BLaER1 treated with 17β-estradiol and CSF1 and Interleukin-3, amounts not matched to agents 10 nM and 100 nM (cell line): ENCODE measurements at regions not wholly inside any gene's neighbourhood (a gene's known extent, or its start where the extent isn't known, plus 50 kb on each side); places are given as distances from the start of the nearest gene placed in this dataset.
"Not testable (repeated sequence)": the region's sequence is repeated elsewhere in the genome, so short reads cannot be mapped to it uniquely, and the experiment has no call there.

Experiments
- H3K27ac ChIP-seq, 11 experiments: shearing (Covaris generic); formaldehyde crosslinking; 2 replicates each; pipeline ENCODE4 v1.8.1; 2022
- H3K27me3 ChIP-seq, 11 experiments: shearing (Covaris generic); formaldehyde crosslinking; 2 replicates each; pipeline ENCODE4 v1.8.1; 2022
- H3K36me3 ChIP-seq, 11 experiments: shearing (Covaris generic); formaldehyde crosslinking; 2 replicates each; pipeline ENCODE4 v1.8.1; 2022
- H3K4me1 ChIP-seq, 10 experiments: shearing (Covaris generic); formaldehyde crosslinking; 2 replicates each; pipeline ENCODE4 v1.8.1; 2022
- H3K4me2 ChIP-seq, 11 experiments: shearing (Covaris generic); formaldehyde crosslinking; 2 replicates each; pipeline ENCODE4 v1.8.1; 2022
- H3K4me3 ChIP-seq, 10 experiments: shearing (Covaris generic); formaldehyde crosslinking; 2 replicates each; pipeline ENCODE4 v1.8.1; 2022
- H3K9ac ChIP-seq, 11 experiments: shearing (Covaris generic); formaldehyde crosslinking; 2 replicates each; pipeline ENCODE4 v1.8.1; 2022
- H3K9me3 ChIP-seq, 11 experiments: shearing (Covaris generic); formaldehyde crosslinking; replicated peaks in 1 of 11; 2 replicates each; pipeline ENCODE4 v1.8.1; 2022
- H4K20me1 ChIP-seq, 11 experiments: shearing (Covaris generic); formaldehyde crosslinking; 2 replicates each; pipeline ENCODE4 v1.8.1; 2022
- Cebpa-rat ChIP-seq, 11 experiments: shearing (Covaris generic); IDR thresholded peaks; 2 replicates each; pipeline ENCODE4 v1.8.1; 2022

DNA sequence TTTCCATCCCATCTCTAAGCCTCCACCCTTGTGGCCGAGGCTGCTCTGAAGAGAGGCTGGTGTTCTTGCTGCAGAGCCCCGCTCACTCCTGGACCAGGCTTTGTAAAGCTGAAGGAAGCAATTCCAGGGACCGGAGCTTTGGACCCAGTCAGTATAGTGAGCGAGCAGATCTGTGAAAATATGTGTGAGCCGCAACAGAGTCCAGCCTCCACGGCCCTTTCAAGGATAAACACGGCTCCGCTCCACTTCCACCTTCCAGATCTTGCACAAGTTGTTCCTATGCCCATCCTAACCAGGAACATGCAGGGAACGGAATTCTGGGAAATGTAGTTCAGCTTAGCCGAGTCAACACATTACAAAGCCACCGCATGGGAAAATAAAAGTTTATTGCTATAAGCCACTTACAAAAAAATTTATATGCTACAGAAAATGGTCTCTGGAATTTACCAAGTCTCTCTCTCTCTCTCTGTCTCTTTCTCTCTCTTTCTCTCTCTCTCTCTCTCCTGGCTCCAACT, 151.7 kb upstream of the ZNF521 start:
- no peaks in the 10 kb centered on the region for H3K4me1 ChIP-seq
- H3K36me3 ChIP-seq: no peaks in the 10 kb centered on the region
- no peak for TF ChIP-seq Cebpa-rat (IDR thresholded peaks at IDR 0.05)
- H3K27ac ChIP-seq: no peak overlapping the region
- no peaks in the 10 kb centered on the region for H3K27me3 ChIP-seq
- no peak overlapping the region for H3K9ac ChIP-seq
- no peak overlapping the region for H3K4me2 ChIP-seq
- H3K9me3 ChIP-seq: peaks cover 0 to 9% (median 0%) of the 10 kb centered on the region in 11 experiments; a peak in 2 of 22 replicates
- no peaks in the 10 kb centered on the region for H4K20me1 ChIP-seq
- H3K4me3 ChIP-seq: no peak overlapping the region

DNA sequence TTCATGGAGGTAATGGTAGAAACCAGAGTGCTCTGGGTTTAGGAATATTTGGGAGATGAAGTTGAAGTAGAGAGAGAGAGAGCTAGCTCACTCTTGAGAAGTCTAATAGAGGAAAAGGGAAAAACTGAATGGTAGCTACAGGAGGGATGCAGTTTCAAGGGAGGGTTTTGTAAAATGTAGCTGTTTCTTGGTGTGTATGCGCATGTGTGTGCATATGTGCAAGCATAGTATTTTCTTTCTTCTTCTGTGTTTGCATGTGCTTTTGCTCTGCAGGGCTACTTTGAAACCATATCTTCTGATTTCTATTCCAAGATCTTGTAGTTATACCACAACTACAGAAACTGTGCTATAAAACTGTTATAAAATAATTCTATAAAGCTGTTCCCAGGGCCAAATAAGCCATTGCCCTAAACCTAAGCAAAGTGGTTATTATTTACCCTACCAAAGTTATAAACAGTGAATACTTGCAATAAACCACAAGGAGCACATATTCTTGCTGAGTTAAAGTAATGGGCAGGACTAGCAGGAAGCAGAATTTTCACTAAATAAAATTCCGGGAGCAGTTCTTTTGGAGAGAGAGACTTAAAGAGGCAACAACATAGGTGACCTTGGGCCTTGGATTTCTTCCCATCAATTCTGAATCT, 145.3 kb upstream of the ZNF521 start:
- no peak for TF ChIP-seq Cebpa-rat (IDR thresholded peaks at IDR 0.05)

GRCh38 chr18:25496544-25496943, 144.6 kb upstream of the ZNF521 start:
- no peak for TF ChIP-seq Cebpa-rat (IDR thresholded peaks at IDR 0.05)
- no peaks in the 10 kb centered on the region for H3K4me1 ChIP-seq
- no peak overlapping the region for H3K27ac ChIP-seq
- H3K27me3 ChIP-seq: no peaks in the 10 kb centered on the region
- no peaks in the 10 kb centered on the region for H3K36me3 ChIP-seq
- H4K20me1 ChIP-seq: no peaks in the 10 kb centered on the region
- H3K4me3 ChIP-seq: no peak overlapping the region
- H3K4me2 ChIP-seq: no peak overlapping the region
- H3K9ac ChIP-seq: no peak overlapping the region
- peaks cover 15 to 22% (median 17%) of the 10 kb centered on the region in 11 experiments; a peak in 18 of 22 replicates for H3K9me3 ChIP-seq

More for the DNA sequence above, 145.3 kb upstream of the ZNF521 start:
- H3K4me1 ChIP-seq: no peaks in the 10 kb centered on the region
- H3K4me2 ChIP-seq: no peak overlapping the region
- H3K27ac ChIP-seq: no peak overlapping the region
- no peaks in the 10 kb centered on the region for H3K36me3 ChIP-seq
- no peak overlapping the region for H3K4me3 ChIP-seq
- H3K9ac ChIP-seq: no peak overlapping the region
- H3K9me3 ChIP-seq: peaks cover 15 to 22% (median 17%) of the 10 kb centered on the region in 11 experiments; a peak in 18 of 22 replicates
- no peaks in the 10 kb centered on the region for H4K20me1 ChIP-seq
- no peaks in the 10 kb centered on the region for H3K27me3 ChIP-seq

- no peaks in the 10 kb centered on the region for H3K27me3 ChIP-seq
- no peaks in the 10 kb centered on the region for H4K20me1 ChIP-seq
- no peak overlapping the region for H3K27ac ChIP-seq
- no peak overlapping the region for H3K4me2 ChIP-seq
- H3K9ac ChIP-seq: no peak overlapping the region
- H3K4me3 ChIP-seq: no peak overlapping the region
- peaks cover 15 to 22% (median 17%) of the 10 kb centered on the region in 11 experiments; a peak in 18 of 22 replicates for H3K9me3 ChIP-seq
- TF ChIP-seq Cebpa-rat (IDR thresholded peaks at IDR 0.05): no peak
- no peaks in the 10 kb centered on the region for H3K36me3 ChIP-seq
- H3K4me1 ChIP-seq: no peaks in the 10 kb centered on the region
Measured at GRCh38 chr18:25495606-25496005, 143.6 kb upstream of the ZNF521 start.

DNA sequence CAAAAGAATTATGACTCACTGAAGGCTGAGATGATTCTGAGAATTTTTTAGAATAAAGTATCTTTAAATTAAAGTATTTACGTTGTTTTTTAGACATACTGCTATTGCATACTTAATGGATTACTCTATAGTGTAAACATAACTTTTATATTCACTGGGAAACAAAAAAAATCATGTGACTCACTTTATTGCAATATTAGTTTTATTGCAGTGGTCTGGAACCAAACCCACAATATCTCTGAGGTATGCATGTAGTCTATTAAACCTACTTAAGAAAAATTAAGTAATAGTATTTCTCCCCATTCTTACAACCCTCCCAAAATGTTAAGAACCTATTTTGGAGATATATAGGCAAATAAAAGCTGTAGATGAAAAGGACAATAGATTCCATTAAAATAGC, 142.9 kb upstream of the ZNF521 start:
- H3K4me2 ChIP-seq: no peak overlapping the region
- no peaks in the 10 kb centered on the region for H3K36me3 ChIP-seq
- no peak overlapping the region for H3K9ac ChIP-seq
- H3K4me3 ChIP-seq: no peak overlapping the region
- H3K9me3 ChIP-seq: peaks cover 15 to 22% (median 17%) of the 10 kb centered on the region in 11 experiments; a peak in 18 of 22 replicates
- TF ChIP-seq Cebpa-rat (IDR thresholded peaks at IDR 0.05): no peak
- no peak overlapping the region for H3K27ac ChIP-seq
- no peaks in the 10 kb centered on the region for H3K4me1 ChIP-seq
- no peaks in the 10 kb centered on the region for H3K27me3 ChIP-seq
- H4K20me1 ChIP-seq: no peaks in the 10 kb centered on the region

DNA sequence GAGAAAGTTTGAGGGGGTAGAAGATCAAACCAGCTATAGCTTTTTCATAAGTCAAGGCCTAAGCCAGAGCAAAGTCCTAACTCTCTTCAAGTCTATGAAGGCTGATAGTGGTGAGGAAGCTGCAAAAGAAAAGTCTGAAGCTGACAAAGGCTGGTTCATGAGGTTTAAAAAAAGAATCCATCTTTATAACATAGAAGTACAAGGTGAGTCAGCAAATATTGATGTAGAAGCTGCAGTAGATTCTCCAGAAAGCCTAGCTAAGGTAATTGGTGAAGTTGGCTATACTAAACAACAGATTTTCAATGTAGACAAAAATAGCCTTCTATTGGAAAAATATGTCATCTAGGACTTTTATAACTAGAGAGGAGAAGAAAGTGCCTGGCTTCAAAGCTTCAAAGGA, 141.4 kb upstream of the ZNF521 start:
- Histone ChIP-seq H3K27me3 (no peaks in the 10 kb centered on the region), H4K20me1 (no peaks in the 10 kb centered on the region), H3K4me1 (no peaks in the 10 kb centered on the region), H3K9me3 (peaks cover 11 to 18% (median 16%) of the 10 kb centered on the region in 11 experiments; a peak in 18 of 22 replicates), H3K9ac (no peak overlapping the region), H3K27ac (no peak overlapping the region), H3K4me2 (no peak overlapping the region), H3K36me3 (no peaks in the 10 kb centered on the region), H3K4me3 (no peak overlapping the region)
- TF ChIP-seq Cebpa-rat (IDR thresholded peaks at IDR 0.05): no peak

GRCh38 chr18:25490316-25490715, 138.3 kb upstream of the ZNF521 start:
- Histone ChIP-seq H3K4me1 (no peaks in the 10 kb centered on the region), H4K20me1 (no peaks in the 10 kb centered on the region), H3K4me2 (no peak overlapping the region), H3K27me3 (no peaks in the 10 kb centered on the region), H3K4me3 (no peak overlapping the region), H3K27ac (no peak overlapping the region), H3K36me3 (no peaks in the 10 kb centered on the region), H3K9me3 (peaks cover 11 to 18% (median 16%) of the 10 kb centered on the region in 11 experiments; a peak in 18 of 22 replicates), H3K9ac (no peak overlapping the region)
- TF ChIP-seq Cebpa-rat (IDR thresholded peaks at IDR 0.05): no peak

DNA sequence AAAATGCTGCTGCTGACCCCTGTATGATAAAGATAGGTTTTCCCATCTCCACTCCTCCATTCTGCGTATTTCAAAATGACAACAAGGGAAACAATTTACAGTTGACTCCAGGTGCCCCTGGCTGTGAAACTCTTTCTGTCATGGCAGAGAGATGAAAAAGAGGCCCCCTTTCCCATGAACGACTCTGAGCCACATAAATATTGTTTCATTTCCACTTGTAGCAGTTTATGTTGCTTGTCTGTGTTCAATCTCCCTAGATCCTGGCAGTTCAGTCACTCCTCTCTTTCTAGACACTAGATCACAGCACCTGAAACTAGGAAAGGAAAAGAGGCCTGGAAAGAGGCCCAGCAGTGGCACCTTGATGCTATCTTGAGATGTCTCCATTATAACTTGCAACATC, 121.0 kb upstream of the ZNF521 start:
- TF ChIP-seq Cebpa-rat (IDR thresholded peaks at IDR 0.05): no peak
- no peaks in the 10 kb centered on the region for H4K20me1 ChIP-seq
- no peaks in the 10 kb centered on the region for H3K27me3 ChIP-seq
- H3K4me1 ChIP-seq: peaks cover 0 to 2% (median under 1%) of the 10 kb centered on the region in 10 experiments; a peak in 3 of 20 replicates
- H3K4me3 ChIP-seq: no peak overlapping the region
- no peak overlapping the region for H3K9ac ChIP-seq
- no peak overlapping the region for H3K27ac ChIP-seq
- no peak overlapping the region for H3K4me2 ChIP-seq
- H3K36me3 ChIP-seq: no peaks in the 10 kb centered on the region
- H3K9me3 ChIP-seq: no peaks in the 10 kb centered on the region

DNA sequence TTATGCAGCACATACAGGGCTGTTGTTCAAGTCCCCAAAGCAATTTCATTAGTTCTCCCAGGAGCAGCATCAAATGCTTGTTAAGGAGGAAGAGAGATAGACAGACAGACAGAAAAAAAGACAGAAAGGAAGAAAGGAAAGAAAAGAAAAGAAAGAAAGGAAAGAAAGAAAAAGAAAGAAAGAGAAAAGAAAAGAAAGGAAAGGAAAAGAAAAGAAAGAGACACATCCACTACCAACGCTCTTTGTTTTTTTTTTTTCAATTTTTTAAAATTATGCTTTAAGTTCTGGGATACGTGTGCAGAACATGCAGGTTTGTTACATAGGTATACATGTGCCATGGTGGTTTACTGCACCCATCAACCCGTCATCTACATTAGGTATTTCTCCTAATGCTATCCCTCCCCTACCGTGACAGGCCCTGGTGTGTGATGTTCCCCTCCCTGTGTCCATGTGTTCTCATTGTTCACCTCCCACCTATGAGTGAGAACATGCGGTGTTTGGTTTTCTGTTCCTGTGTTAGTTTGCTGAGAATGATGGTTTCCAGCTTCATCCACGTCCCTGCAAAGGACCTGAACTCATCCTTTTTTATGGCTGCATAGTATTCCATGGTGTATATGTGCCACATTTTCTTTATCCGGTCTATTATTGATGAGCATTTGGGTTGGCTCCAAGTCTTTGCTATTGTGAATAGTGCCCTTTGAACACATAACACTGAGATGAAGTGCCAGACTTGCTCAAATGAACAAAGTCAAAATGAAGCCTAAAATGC, 119.0 kb upstream of the ZNF521 start:
- not testable (repeated sequence) for H3K9me3 ChIP-seq, H3K9ac ChIP-seq, H3K4me2 ChIP-seq, H3K27me3 ChIP-seq, H3K4me3 ChIP-seq, H4K20me1 ChIP-seq, H3K27ac ChIP-seq, H3K36me3 ChIP-seq
- peaks cover 0 to 21% (median 14%) of the 10 kb centered on the region in 10 experiments; a peak in 15 of 20 replicates for H3K4me1 ChIP-seq
